Kidney (tissue), 13 donors: ENCODE measurements at regions not wholly inside any gene's neighbourhood (a gene's known extent, or its start where the extent isn't known, plus 50 kb on each side); places are given as distances from the start of the nearest gene placed in this dataset.
"Not testable (repeated sequence)": the region's sequence is repeated elsewhere in the genome, so short reads cannot be mapped to it uniquely, and the experiment has no call there.

Experiments
- DNase-seq, 5 donors: peaks; one replicate each; pipeline ENCODE4 v3.0.0-alpha.2; 2013 to 2020
- FAIRE-seq: peaks from 2 replicates; lab custom pipeline; 2012; peaks lifted over from hg19 to GRCh38; lab: Jason Lieb, UNC
- H3K27ac ChIP-seq, 2 donors: one replicate each; pipeline ENCODE4 v1.7.0; 2013; ENCODE audit warnings: low read depth in 2 of 2, low read length in 2 of 2, inconsistent platforms in 1 of 2
- H3K27me3 ChIP-seq: one replicate; pipeline ENCODE4 v1.7.1; 2013; ENCODE audit warnings: low read length, inconsistent platforms; ENCODE audit not compliant: control insufficient read depth, insufficient read depth
- H3K36me3 ChIP-seq, 3 donors: one replicate each; pipeline versions ENCODE4 v1.7.0 to v1.7.1; 2013; ENCODE audit warnings: low read length in 3 of 3, control low read depth in 1 of 3, inconsistent platforms in 1 of 3; ENCODE audit not compliant: insufficient read depth in 3 of 3, control insufficient read depth in 2 of 3
- H3K4me1 ChIP-seq, 3 donors: one replicate each; pipeline versions ENCODE4 v1.7.0 to v1.7.1; 2013; ENCODE audit warnings: low read length in 3 of 3, inconsistent platforms in 1 of 3, low read depth in 1 of 3; ENCODE audit not compliant: control insufficient read depth in 2 of 3, insufficient read depth in 2 of 3
- H3K4me3 ChIP-seq, 3 donors: one replicate each; pipeline versions ENCODE4 v1.7.0 to v1.8.1; 2013; ENCODE audit warnings: low read length in 3 of 3, control low read depth in 1 of 3, inconsistent platforms in 1 of 3
- H3K9ac ChIP-seq, 3 donors: one replicate each; pipeline versions ENCODE4 v1.7.0 to v1.7.1; 2013; ENCODE audit warnings: low read length in 3 of 3, control low read depth in 1 of 3, inconsistent platforms in 1 of 3
- H3K9me3 ChIP-seq, 3 donors: one replicate each; pipeline versions ENCODE4 v1.7.0 to v1.7.1; 2013; ENCODE audit warnings: low read length in 3 of 3, control low read depth in 1 of 3, inconsistent platforms in 1 of 3; ENCODE audit not compliant: control insufficient read depth in 2 of 3, insufficient read depth in 1 of 3
- CTCF ChIP-seq: IDR thresholded peaks from 3 replicates; pipeline ENCODE4 v1.5.1; 2012; ENCODE audit warnings: mild to moderate bottlenecking, moderate library complexity, borderline replicate concordance; ENCODE audit not compliant: insufficient read depth; ENCODE audit errors: extremely low read depth
- intact Hi-C: fragments of 100-400 bp; cut with DNase I; formaldehyde crosslinking; loops from one replicate; pipeline ENCODE4 v1.11.1; 2022
- donor health status: control.
- donor health status: control.
- donor health status: control.
- donor health status: control.
- donor health status: control.
- donor health status: DM: yes; HTN: yes; CAD: no.
- donor health status: Normal renal cell carcinoma (clear cell type).

GRCh38 chr10:71086439-71087080 lies 125.8 kb upstream of the UNC5B start:
- no peaks in the 10 kb centered on the region for H3K4me1 ChIP-seq
- H3K9me3 ChIP-seq, result no peaks in the 10 kb centered on the region
- no peaks in the 10 kb centered on the region for H3K27me3 ChIP-seq
- DNase-seq (peak in 2 of 5 donors; percentile 2 to 15), FAIRE-seq (no peak)
- no peak overlapping the region for H3K27ac ChIP-seq
- TF ChIP-seq CTCF, result no peak
- no peaks in the 10 kb centered on the region for H3K36me3 ChIP-seq
- H3K4me3 ChIP-seq, result no peak overlapping the region
- intact Hi-C loops, result no loop called here
- H3K9ac ChIP-seq, result no peak overlapping the region

- Histone ChIP-seq H3K36me3 (no peaks in the 10 kb centered on the region), H3K27ac (no peak overlapping the region), H3K4me3 (no peak overlapping the region), H3K9ac (no peak overlapping the region), H3K4me1 (no peaks in the 10 kb centered on the region), H3K27me3 (no peaks in the 10 kb centered on the region), H3K9me3 (no peaks in the 10 kb centered on the region)
- peak in 1 of 5 donors; percentile 28 for DNase-seq
- TF ChIP-seq CTCF, result no peak
- no peak for FAIRE-seq
- intact Hi-C loops, result no loop called here
Measured at GRCh38 chr10:71087622-71088021, 124.7 kb upstream of the UNC5B start.

- DNase-seq (peak in 2 of 5 donors; percentile 33 to 52), FAIRE-seq (no peak)
- H3K9me3 ChIP-seq, result no peaks in the 10 kb centered on the region
- no peak overlapping the region for H3K4me3 ChIP-seq
- no peaks in the 10 kb centered on the region for H3K4me1 ChIP-seq
- no peaks in the 10 kb centered on the region for H3K36me3 ChIP-seq
- no peak overlapping the region for H3K9ac ChIP-seq
- TF ChIP-seq CTCF, result no peak
- no peak overlapping the region for H3K27ac ChIP-seq
- intact Hi-C loops, result no loop called here
- no peaks in the 10 kb centered on the region for H3K27me3 ChIP-seq
Measured at GRCh38 chr10:71088054-71088453, 124.3 kb upstream of the UNC5B start.

- H3K27ac ChIP-seq, DNase-seq, FAIRE-seq, H3K9me3 ChIP-seq, H3K36me3 ChIP-seq, H3K27me3 ChIP-seq, intact Hi-C loops, H3K9ac ChIP-seq, H3K4me1 ChIP-seq, H3K4me3 ChIP-seq: not testable (repeated sequence)
Measured at GRCh38 chr10:71088578-71088977, 123.8 kb upstream of the UNC5B start.
